ENCODE measurements at regions not wholly inside any gene's neighbourhood (a gene's known extent, or its start where the extent isn't known, plus 50 kb on each side); places are given as distances from the start of the nearest gene placed in this dataset.

DNA sequence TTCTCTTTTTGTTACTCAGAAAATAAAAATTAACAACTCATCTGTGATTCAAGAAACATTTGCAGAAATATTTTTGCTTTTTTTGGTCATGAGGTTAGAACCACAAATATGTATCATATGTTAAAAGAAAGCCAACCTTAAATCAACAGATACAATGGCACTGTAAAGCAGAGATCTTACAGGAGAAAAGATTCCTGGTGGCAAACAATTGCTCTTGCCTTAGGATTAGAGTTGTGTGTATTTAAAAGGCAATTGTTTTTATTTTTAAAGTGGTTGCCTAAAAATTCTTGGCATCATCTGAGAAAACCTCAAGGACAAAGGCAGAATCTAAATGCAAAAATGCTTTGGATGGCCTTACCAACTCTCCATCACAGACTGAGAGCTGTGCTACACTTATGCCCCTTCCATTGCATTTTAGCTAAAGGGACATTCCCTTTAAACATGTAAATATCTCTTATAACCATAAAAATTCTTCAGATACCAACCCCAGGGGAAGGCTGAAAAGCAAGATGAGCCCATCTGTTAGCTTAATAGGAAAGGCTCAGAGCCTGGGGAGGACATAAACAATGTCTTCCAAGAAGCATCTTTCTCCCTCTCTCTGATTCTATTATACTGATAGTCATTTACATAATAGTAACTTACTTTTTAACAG is 100.4 kb downstream of the FAM114A2 start:
- TF ChIP-seq, protein P1, sequence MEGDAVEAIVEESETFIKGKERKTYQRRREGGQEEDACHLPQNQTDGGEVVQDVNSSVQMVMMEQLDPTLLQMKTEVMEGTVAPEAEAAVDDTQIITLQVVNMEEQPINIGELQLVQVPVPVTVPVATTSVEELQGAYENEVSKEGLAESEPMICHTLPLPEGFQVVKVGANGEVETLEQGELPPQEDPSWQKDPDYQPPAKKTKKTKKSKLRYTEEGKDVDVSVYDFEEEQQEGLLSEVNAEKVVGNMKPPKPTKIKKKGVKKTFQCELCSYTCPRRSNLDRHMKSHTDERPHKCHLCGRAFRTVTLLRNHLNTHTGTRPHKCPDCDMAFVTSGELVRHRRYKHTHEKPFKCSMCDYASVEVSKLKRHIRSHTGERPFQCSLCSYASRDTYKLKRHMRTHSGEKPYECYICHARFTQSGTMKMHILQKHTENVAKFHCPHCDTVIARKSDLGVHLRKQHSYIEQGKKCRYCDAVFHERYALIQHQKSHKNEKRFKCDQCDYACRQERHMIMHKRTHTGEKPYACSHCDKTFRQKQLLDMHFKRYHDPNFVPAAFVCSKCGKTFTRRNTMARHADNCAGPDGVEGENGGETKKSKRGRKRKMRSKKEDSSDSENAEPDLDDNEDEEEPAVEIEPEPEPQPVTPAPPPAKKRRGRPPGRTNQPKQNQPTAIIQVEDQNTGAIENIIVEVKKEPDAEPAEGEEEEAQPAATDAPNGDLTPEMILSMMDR (conservative IDR thresholded peaks at IDR 0.05; ENCODE audit: low read depth, low read length) = no peak
- no peak for TF ChIP-seq EZH2phosphoT487 (IDR thresholded peaks at IDR 0.05; ENCODE audit: borderline replicate concordance, low read length)
- TF ChIP-seq EZH2 (IDR thresholded peaks at IDR 0.05; ENCODE audit: low read length, unreplicated experiment) = no peak
